ENCODE measurements at regions not wholly inside any gene's neighbourhood (a gene's known extent, or its start where the extent isn't known, plus 50 kb on each side); places are given as distances from the start of the nearest gene placed in this dataset.

- no peaks in the 10 kb centered on the region for H3K4me1 ChIP-seq (ENCODE audit: control extremely low read depth in 1 of 4, control insufficient read depth in 4 of 4, insufficient read depth in 4 of 4, low read length in 3 of 4)
- WGBS (ENCODE audit: insufficient coverage) = 94% methylated on average over 2 of the region's 3 CpGs
- H3K4me3 ChIP-seq (ENCODE audit: control insufficient read depth in 1 of 7, extremely low read depth in 1 of 7, insufficient read depth in 4 of 7, low read depth in 2 of 7, low read length in 6 of 7) = no peak overlapping the region
- CTCF ChIA-PET = no interaction called here
- H3K27me3 ChIP-seq (replicated peaks in 2 of 5; ENCODE audit: control insufficient read depth in 4 of 5, insufficient read depth in 5 of 5, low read length in 4 of 5) = no peaks in the 10 kb centered on the region
- peaks cover 0 to 2% (median 0%) of the 10 kb centered on the region in 4 experiments for H3K36me3 ChIP-seq (ENCODE audit: control insufficient read depth in 4 of 4, insufficient read depth in 4 of 4, low read length in 3 of 4)
- POLR2A ChIA-PET = no interaction called here
- no peaks in the 10 kb centered on the region for H3K9me3 ChIP-seq (ENCODE audit: control extremely low read depth in 1 of 5, control insufficient read depth in 4 of 5, insufficient read depth in 2 of 5, low read depth in 1 of 5, low read length in 4 of 5)
- H3K27ac ChIP-seq (ENCODE audit: insufficient read depth in 1 of 2, low read depth in 1 of 2, low read length in 2 of 2, poor library complexity in 1 of 2, severe bottlenecking in 2 of 2) = no peak overlapping the region
- no peak for DNase-seq
Observed at GRCh38 chrX:81348388-81348787, 146.5 kb downstream of the SH3BGRL start.

- Histone ChIP-seq H3K4me3 (ENCODE audit: control insufficient read depth in 1 of 7, extremely low read depth in 1 of 7, insufficient read depth in 4 of 7, low read depth in 2 of 7, low read length in 6 of 7) (no peak overlapping the region), H3K27me3 (replicated peaks in 2 of 5; ENCODE audit: control insufficient read depth in 4 of 5, insufficient read depth in 5 of 5, low read length in 4 of 5) (no peaks in the 10 kb centered on the region), H3K9me3 (ENCODE audit: control extremely low read depth in 1 of 5, control insufficient read depth in 4 of 5, insufficient read depth in 2 of 5, low read depth in 1 of 5, low read length in 4 of 5) (peaks cover 0 to 3% (median 0%) of the 10 kb centered on the region in 5 experiments), H3K36me3 (ENCODE audit: control insufficient read depth in 4 of 4, insufficient read depth in 4 of 4, low read length in 3 of 4) (no peaks in the 10 kb centered on the region), H3K4me1 (ENCODE audit: control extremely low read depth in 1 of 4, control insufficient read depth in 4 of 4, insufficient read depth in 4 of 4, low read length in 3 of 4) (no peaks in the 10 kb centered on the region), H3K27ac (ENCODE audit: insufficient read depth in 1 of 2, low read depth in 1 of 2, low read length in 2 of 2, poor library complexity in 1 of 2, severe bottlenecking in 2 of 2) (no peak overlapping the region)
- WGBS (ENCODE audit: insufficient coverage) = 50% methylated on average over 1 of the region's 4 CpGs
- POLR2A ChIA-PET = no interaction called here
- CTCF ChIA-PET = no interaction called here
- DNase-seq = no peak
Observed at GRCh38 chrX:81354954-81355353, 153.1 kb downstream of the SH3BGRL start.

GRCh38 chrX:81355436-81355835 is 153.5 kb downstream of the SH3BGRL start:
- no peak for DNase-seq
- Histone ChIP-seq H3K27me3 (replicated peaks in 2 of 5; ENCODE audit: control insufficient read depth in 4 of 5, insufficient read depth in 5 of 5, low read length in 4 of 5) (no peaks in the 10 kb centered on the region), H3K4me1 (ENCODE audit: control extremely low read depth in 1 of 4, control insufficient read depth in 4 of 4, insufficient read depth in 4 of 4, low read length in 3 of 4) (no peaks in the 10 kb centered on the region), H3K36me3 (ENCODE audit: control insufficient read depth in 4 of 4, insufficient read depth in 4 of 4, low read length in 3 of 4) (no peaks in the 10 kb centered on the region), H3K9me3 (ENCODE audit: control extremely low read depth in 1 of 5, control insufficient read depth in 4 of 5, insufficient read depth in 2 of 5, low read depth in 1 of 5, low read length in 4 of 5) (peaks cover 0 to 3% (median 0%) of the 10 kb centered on the region in 5 experiments), H3K4me3 (ENCODE audit: control insufficient read depth in 1 of 7, extremely low read depth in 1 of 7, insufficient read depth in 4 of 7, low read depth in 2 of 7, low read length in 6 of 7) (no peak overlapping the region), H3K27ac (ENCODE audit: insufficient read depth in 1 of 2, low read depth in 1 of 2, low read length in 2 of 2, poor library complexity in 1 of 2, severe bottlenecking in 2 of 2) (no peak overlapping the region)
- WGBS (ENCODE audit: insufficient coverage) = 53% methylated on average over 3 of the region's 4 CpGs
- POLR2A ChIA-PET = no interaction called here
- CTCF ChIA-PET = no interaction called here

- H3K27ac ChIP-seq (ENCODE audit: insufficient read depth in 1 of 2, low read depth in 1 of 2, low read length in 2 of 2, poor library complexity in 1 of 2, severe bottlenecking in 2 of 2) = no peak overlapping the region
- CTCF ChIA-PET = no interaction called here
- 94% methylated on average over 2 of the region's 3 CpGs for WGBS (ENCODE audit: insufficient coverage)
Observed at GRCh38 chrX:81367291-81367690, 165.4 kb downstream of the SH3BGRL start.

GRCh38 chrX:81377329-81377728 is 175.4 kb downstream of the SH3BGRL start:
- no peak overlapping the region for H3K4me3 ChIP-seq (ENCODE audit: control insufficient read depth in 1 of 7, extremely low read depth in 1 of 7, insufficient read depth in 4 of 7, low read depth in 2 of 7, low read length in 6 of 7)
- H3K9me3 ChIP-seq (ENCODE audit: control extremely low read depth in 1 of 5, control insufficient read depth in 4 of 5, insufficient read depth in 2 of 5, low read depth in 1 of 5, low read length in 4 of 5) = no peaks in the 10 kb centered on the region
- no CpG with 5 or more reads among the region's 2 CpGs for WGBS (ENCODE audit: insufficient coverage)
- H3K36me3 ChIP-seq (ENCODE audit: control insufficient read depth in 4 of 4, insufficient read depth in 4 of 4, low read length in 3 of 4) = no peaks in the 10 kb centered on the region
- CTCF ChIA-PET = interaction anchor here (1.0 to 2.4 kb wide), 4 partner anchors 14 to 202 kb away, joined by 3 to 6 read pairs (median 4); no protein-coding TSS in a partner anchor
- H3K27me3 ChIP-seq (replicated peaks in 2 of 5; ENCODE audit: control insufficient read depth in 4 of 5, insufficient read depth in 5 of 5, low read length in 4 of 5) = peaks cover 0 to 4% (median 0%) of the 10 kb centered on the region in 5 experiments
- no peak overlapping the region for H3K27ac ChIP-seq (ENCODE audit: insufficient read depth in 1 of 2, low read depth in 1 of 2, low read length in 2 of 2, poor library complexity in 1 of 2, severe bottlenecking in 2 of 2)
- peak; percentile 15 to 45 (median 30) for DNase-seq
- no peaks in the 10 kb centered on the region for H3K4me1 ChIP-seq (ENCODE audit: control extremely low read depth in 1 of 4, control insufficient read depth in 4 of 4, insufficient read depth in 4 of 4, low read length in 3 of 4)
- POLR2A ChIA-PET = no interaction called here

More at GRCh38 chrX:81367291-81367690, 165.4 kb downstream of the SH3BGRL start:
- DNase-seq = no peak
- POLR2A ChIA-PET = no interaction called here
- Histone ChIP-seq H3K4me3 (ENCODE audit: control insufficient read depth in 1 of 7, extremely low read depth in 1 of 7, insufficient read depth in 4 of 7, low read depth in 2 of 7, low read length in 6 of 7) (no peak overlapping the region), H3K9me3 (ENCODE audit: control extremely low read depth in 1 of 5, control insufficient read depth in 4 of 5, insufficient read depth in 2 of 5, low read depth in 1 of 5, low read length in 4 of 5) (no peaks in the 10 kb centered on the region), H3K36me3 (ENCODE audit: control insufficient read depth in 4 of 4, insufficient read depth in 4 of 4, low read length in 3 of 4) (no peaks in the 10 kb centered on the region), H3K27me3 (replicated peaks in 2 of 5; ENCODE audit: control insufficient read depth in 4 of 5, insufficient read depth in 5 of 5, low read length in 4 of 5) (peaks cover 0 to 3% (median 0%) of the 10 kb centered on the region in 5 experiments), H3K4me1 (ENCODE audit: control extremely low read depth in 1 of 4, control insufficient read depth in 4 of 4, insufficient read depth in 4 of 4, low read length in 3 of 4) (no peaks in the 10 kb centered on the region)

- peaks cover 0 to 8% (median 0%) of the 10 kb centered on the region in 5 experiments for H3K27me3 ChIP-seq (replicated peaks in 2 of 5; ENCODE audit: control insufficient read depth in 4 of 5, insufficient read depth in 5 of 5, low read length in 4 of 5)
- WGBS (ENCODE audit: insufficient coverage) = no CpG with 5 or more reads among the region's 1 CpG
- CTCF ChIA-PET = interaction anchor here (1.0 to 2.4 kb wide), 3 partner anchors 13 to 203 kb away, joined by 3 to 6 read pairs (median 4); no protein-coding TSS in a partner anchor
- no peak overlapping the region for H3K4me3 ChIP-seq (ENCODE audit: control insufficient read depth in 1 of 7, extremely low read depth in 1 of 7, insufficient read depth in 4 of 7, low read depth in 2 of 7, low read length in 6 of 7)
- H3K4me1 ChIP-seq (ENCODE audit: control extremely low read depth in 1 of 4, control insufficient read depth in 4 of 4, insufficient read depth in 4 of 4, low read length in 3 of 4) = no peaks in the 10 kb centered on the region
- POLR2A ChIA-PET = no interaction called here
- no peaks in the 10 kb centered on the region for H3K9me3 ChIP-seq (ENCODE audit: control extremely low read depth in 1 of 5, control insufficient read depth in 4 of 5, insufficient read depth in 2 of 5, low read depth in 1 of 5, low read length in 4 of 5)
- H3K27ac ChIP-seq (ENCODE audit: insufficient read depth in 1 of 2, low read depth in 1 of 2, low read length in 2 of 2, poor library complexity in 1 of 2, severe bottlenecking in 2 of 2) = no peak overlapping the region
- no peak for DNase-seq
- H3K36me3 ChIP-seq (ENCODE audit: control insufficient read depth in 4 of 4, insufficient read depth in 4 of 4, low read length in 3 of 4) = no peaks in the 10 kb centered on the region
Observed at GRCh38 chrX:81378560-81378959, 176.7 kb downstream of the SH3BGRL start.

GRCh38 chrX:81390237-81390636 is 188.3 kb downstream of the SH3BGRL start:
- ChIA-PET CTCF (interaction anchor here (0.6 kb wide), 1 partner anchor 1251 kb away, joined by 3 read pairs; no protein-coding TSS in a partner anchor), POLR2A (no interaction called here)
- no peaks in the 10 kb centered on the region for H3K9me3 ChIP-seq (ENCODE audit: control extremely low read depth in 1 of 5, control insufficient read depth in 4 of 5, insufficient read depth in 2 of 5, low read depth in 1 of 5, low read length in 4 of 5)
- H3K36me3 ChIP-seq (ENCODE audit: control insufficient read depth in 4 of 4, insufficient read depth in 4 of 4, low read length in 3 of 4) = no peaks in the 10 kb centered on the region
- H3K27me3 ChIP-seq (replicated peaks in 2 of 5; ENCODE audit: control insufficient read depth in 4 of 5, insufficient read depth in 5 of 5, low read length in 4 of 5) = no peaks in the 10 kb centered on the region
- no peaks in the 10 kb centered on the region for H3K4me1 ChIP-seq (ENCODE audit: control extremely low read depth in 1 of 4, control insufficient read depth in 4 of 4, insufficient read depth in 4 of 4, low read length in 3 of 4)
- no peak for DNase-seq
- no peak overlapping the region for H3K27ac ChIP-seq (ENCODE audit: insufficient read depth in 1 of 2, low read depth in 1 of 2, low read length in 2 of 2, poor library complexity in 1 of 2, severe bottlenecking in 2 of 2)
- H3K4me3 ChIP-seq (ENCODE audit: control insufficient read depth in 1 of 7, extremely low read depth in 1 of 7, insufficient read depth in 4 of 7, low read depth in 2 of 7, low read length in 6 of 7) = no peak overlapping the region

Measured in common myeloid progenitor, CD34-positive (primary cell).